Activated naive CD8-positive, alpha-beta T cell treated with anti-CD3 and anti-CD28 coated beads, Interleukin-2, amount 50 U/mL, for 24 hours (primary cell): ENCODE measurements at regions not wholly inside any gene's neighbourhood (a gene's known extent, or its start where the extent isn't known, plus 50 kb on each side); places are given as distances from the start of the nearest gene placed in this dataset.
"Not testable (repeated sequence)": the region's sequence is repeated elsewhere in the genome, so short reads cannot be mapped to it uniquely, and the experiment has no call there.

ENCODE experiments used
- ATAC-seq: fragments of 150-1000 bp; cut with Tn5 transposase; one replicate; pipeline ENCODE4 v1.10.0; 2021
- DNase-seq: peaks from one replicate; pipeline ENCODE4 v3.0.0; 2021
- H3K27ac Mint-ChIP-seq: one replicate; pipeline ENCODE4 v1.8.0; 2021; ENCODE audit warnings: mild to moderate bottlenecking, mixed read lengths
- H3K27me3 Mint-ChIP-seq: one replicate; pipeline ENCODE4 v1.8.0; 2021; ENCODE audit warnings: mixed read lengths
- H3K36me3 Mint-ChIP-seq: one replicate; pipeline ENCODE4 v1.8.0; 2021; ENCODE audit warnings: low read depth, mixed read lengths
- H3K4me1 Mint-ChIP-seq: one replicate; pipeline ENCODE4 v1.8.0; 2021; ENCODE audit warnings: mixed read lengths
- H3K4me3 Mint-ChIP-seq: one replicate; pipeline ENCODE4 v1.8.0; 2021; ENCODE audit warnings: mild to moderate bottlenecking, moderate library complexity, mixed read lengths
- H3K9me3 Mint-ChIP-seq: one replicate; pipeline ENCODE4 v1.8.0; 2021; ENCODE audit warnings: mixed read lengths

GRCh38 chr1:29682171-29682918, 446.0 kb downstream of the PTPRU start:
- no peaks in the 10 kb centered on the region for H3K4me1 Mint-ChIP-seq

GRCh38 chr1:29681416-29681815, 445.1 kb downstream of the PTPRU start:
- not testable (repeated sequence) for H3K36me3 Mint-ChIP-seq, H3K4me1 Mint-ChIP-seq, H3K4me3 Mint-ChIP-seq, H3K9me3 Mint-ChIP-seq, H3K27me3 Mint-ChIP-seq, DNase-seq, ATAC-seq, H3K27ac Mint-ChIP-seq

More at GRCh38 chr1:29682171-29682918, 446.0 kb downstream of the PTPRU start:
- Mint-ChIP-seq H3K9me3 (no peaks in the 10 kb centered on the region), H3K4me3 (no peak overlapping the region), H3K27me3 (peaks cover 5% of the 10 kb centered on the region), H3K36me3 (no peaks in the 10 kb centered on the region), H3K27ac (no peak overlapping the region)
- ATAC-seq (no peak), DNase-seq (no peak)

- Mint-ChIP-seq H3K9me3 (no peaks in the 10 kb centered on the region), H3K27ac (no peak overlapping the region), H3K27me3 (no peaks in the 10 kb centered on the region), H3K4me1 (no peaks in the 10 kb centered on the region), H3K36me3 (no peaks in the 10 kb centered on the region), H3K4me3 (no peak overlapping the region)
- ATAC-seq (no peak), DNase-seq (no peak)
Measured at GRCh38 chr1:29679828-29680558, 443.7 kb downstream of the PTPRU start.

GRCh38 chr1:29679316-29679715, 443.0 kb downstream of the PTPRU start:
- ATAC-seq (no peak), DNase-seq (no peak)
- Mint-ChIP-seq H3K9me3 (no peaks in the 10 kb centered on the region), H3K27ac (no peak overlapping the region), H3K36me3 (no peaks in the 10 kb centered on the region), H3K27me3 (no peaks in the 10 kb centered on the region), H3K4me1 (no peaks in the 10 kb centered on the region), H3K4me3 (no peak overlapping the region)

GRCh38 chr1:29677028-29678024, 441.0 kb downstream of the PTPRU start:
- H3K9me3 Mint-ChIP-seq: no peaks in the 10 kb centered on the region
- no peak overlapping the region for H3K27ac Mint-ChIP-seq
- H3K27me3 Mint-ChIP-seq: no peaks in the 10 kb centered on the region
- H3K36me3 Mint-ChIP-seq: no peaks in the 10 kb centered on the region
- ATAC-seq (no peak), DNase-seq (no peak)
- no peaks in the 10 kb centered on the region for H3K4me1 Mint-ChIP-seq
- H3K4me3 Mint-ChIP-seq: no peak overlapping the region

GRCh38 chr1:29676496-29676895, 440.2 kb downstream of the PTPRU start:
- no peak overlapping the region for H3K4me3 Mint-ChIP-seq

GRCh38 chr1:29675481-29676263, 439.4 kb downstream of the PTPRU start:
- no peak overlapping the region for H3K27ac Mint-ChIP-seq
- no peaks in the 10 kb centered on the region for H3K36me3 Mint-ChIP-seq
- ATAC-seq (no peak), DNase-seq (no peak)
- H3K4me3 Mint-ChIP-seq: no peak overlapping the region
- H3K27me3 Mint-ChIP-seq: no peaks in the 10 kb centered on the region
- H3K4me1 Mint-ChIP-seq: no peaks in the 10 kb centered on the region
- no peaks in the 10 kb centered on the region for H3K9me3 Mint-ChIP-seq

More at GRCh38 chr1:29676496-29676895, 440.2 kb downstream of the PTPRU start:
- DNase-seq: no peak
- no peak for ATAC-seq
- Mint-ChIP-seq H3K27me3 (no peaks in the 10 kb centered on the region), H3K27ac (no peak overlapping the region), H3K9me3 (no peaks in the 10 kb centered on the region), H3K36me3 (no peaks in the 10 kb centered on the region), H3K4me1 (no peaks in the 10 kb centered on the region)

GRCh38 chr1:29674627-29675326, 438.5 kb downstream of the PTPRU start:
- no peak for ATAC-seq
- H3K27ac Mint-ChIP-seq: no peak overlapping the region

GRCh38 chr1:29673669-29674626, 437.6 kb downstream of the PTPRU start:
- H3K27me3 Mint-ChIP-seq: no peaks in the 10 kb centered on the region
- no peaks in the 10 kb centered on the region for H3K4me1 Mint-ChIP-seq
- DNase-seq (no peak), ATAC-seq (no peak)
- H3K4me3 Mint-ChIP-seq: no peak overlapping the region
- H3K9me3 Mint-ChIP-seq: no peaks in the 10 kb centered on the region
- H3K27ac Mint-ChIP-seq: no peak overlapping the region
- H3K36me3 Mint-ChIP-seq: no peaks in the 10 kb centered on the region

More at GRCh38 chr1:29674627-29675326, 438.5 kb downstream of the PTPRU start:
- no peaks in the 10 kb centered on the region for H3K9me3 Mint-ChIP-seq
- H3K4me1 Mint-ChIP-seq: no peaks in the 10 kb centered on the region
- no peak for DNase-seq
- H3K36me3 Mint-ChIP-seq: no peaks in the 10 kb centered on the region
- no peak overlapping the region for H3K4me3 Mint-ChIP-seq
- no peaks in the 10 kb centered on the region for H3K27me3 Mint-ChIP-seq

- DNase-seq: no peak
- ATAC-seq: no peak
Measured at GRCh38 chr1:29673228-29673500, 436.8 kb downstream of the PTPRU start.

GRCh38 chr1:29672416-29673227, 436.3 kb downstream of the PTPRU start:
- no peak for DNase-seq
- Mint-ChIP-seq H3K9me3 (no peaks in the 10 kb centered on the region), H3K36me3 (no peaks in the 10 kb centered on the region), H3K4me1 (no peaks in the 10 kb centered on the region), H3K27me3 (peaks cover 4% of the 10 kb centered on the region), H3K4me3 (no peak overlapping the region), H3K27ac (no peak overlapping the region)
- no peak for ATAC-seq

More at GRCh38 chr1:29673228-29673500, 436.8 kb downstream of the PTPRU start:
- Mint-ChIP-seq H3K4me3 (no peak overlapping the region), H3K27me3 (no peaks in the 10 kb centered on the region), H3K9me3 (no peaks in the 10 kb centered on the region), H3K4me1 (no peaks in the 10 kb centered on the region), H3K27ac (no peak overlapping the region), H3K36me3 (no peaks in the 10 kb centered on the region)
